K562 (cell line): ENCODE measurements at regions not wholly inside any gene's neighbourhood (a gene's known extent, or its start where the extent isn't known, plus 50 kb on each side); places are given as distances from the start of the nearest gene placed in this dataset.

Source experiments
- CHD7 ChIP-seq: fragments of 200-600 bp; sonication (generic); IDR thresholded peaks from one replicate; pipeline ENCODE4 v1.6.1; 2012; ENCODE audit warnings: mild to moderate bottlenecking, low read depth, low read length, inconsistent platforms

GRCh38 chr7:17206349-17206905, 92.0 kb upstream of the AHR start (continued):
- TF ChIP-seq CHD7, result no peak
